Progenitor cell of endocrine pancreas (in vitro differentiated cells): ENCODE measurements at regions not wholly inside any gene's neighbourhood (a gene's known extent, or its start where the extent isn't known, plus 50 kb on each side); places are given as distances from the start of the nearest gene placed in this dataset.

Experiments used
- DNase-seq: peaks from one replicate; pipeline ENCODE4 v3.0.0; 2021; ENCODE audit warnings: low spot score; ENCODE audit not compliant: unreplicated experiment
- H3K27ac Mint-ChIP-seq: 2 replicates; pipeline ENCODE4 v1.8.0; 2021; ENCODE audit warnings: mild to moderate bottlenecking, moderate library complexity, mixed read lengths
- H3K27me3 Mint-ChIP-seq: 2 replicates; pipeline ENCODE4 v1.8.0; 2021; ENCODE audit warnings: mixed read lengths
- H3K36me3 Mint-ChIP-seq: 2 replicates; pipeline ENCODE4 v1.8.0; 2022; ENCODE audit warnings: mixed read lengths; ENCODE audit not compliant: insufficient read depth
- H3K4me1 Mint-ChIP-seq: 2 replicates; pipeline ENCODE4 v1.8.0; 2021; ENCODE audit warnings: low read depth, mixed read lengths
- H3K4me3 Mint-ChIP-seq: 2 replicates; pipeline ENCODE4 v1.8.0; 2021; ENCODE audit warnings: low read depth, mild to moderate bottlenecking, moderate library complexity, mixed read lengths
- H3K9me3 Mint-ChIP-seq: 2 replicates; pipeline ENCODE4 v1.8.0; 2021; ENCODE audit warnings: low read depth, mixed read lengths
- TF ChIP-seq, protein P1 (sequence below): fragments of 200-600 bp; sonication (generic); IDR thresholded peaks from one replicate; pipeline ENCODE4 v1.5.0; 2021; ENCODE audit warnings: antibody characterized with exemption, mild to moderate bottlenecking; ENCODE audit not compliant: unreplicated experiment

DNA sequence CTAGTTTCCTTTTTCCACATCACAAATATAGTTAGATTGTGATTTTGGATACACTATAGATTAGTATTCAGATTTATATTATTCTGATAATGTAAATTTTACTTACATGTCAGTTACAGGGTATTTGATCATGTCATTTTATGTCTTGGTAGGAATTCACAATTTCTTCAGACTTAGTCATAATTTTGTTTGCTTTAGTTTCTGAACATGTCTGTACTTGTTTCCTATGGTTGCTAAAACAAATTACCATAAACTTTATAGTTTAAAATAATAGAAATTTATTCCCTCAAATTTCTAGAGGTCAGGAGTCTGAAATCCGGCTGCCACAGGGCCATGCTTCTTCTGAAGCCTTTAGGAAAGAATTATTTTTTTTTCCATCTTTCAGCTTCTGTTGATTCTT, 1817.2 kb upstream of the CDH9 start:
- DNase-seq = no peak
- TF ChIP-seq, protein P1, sequence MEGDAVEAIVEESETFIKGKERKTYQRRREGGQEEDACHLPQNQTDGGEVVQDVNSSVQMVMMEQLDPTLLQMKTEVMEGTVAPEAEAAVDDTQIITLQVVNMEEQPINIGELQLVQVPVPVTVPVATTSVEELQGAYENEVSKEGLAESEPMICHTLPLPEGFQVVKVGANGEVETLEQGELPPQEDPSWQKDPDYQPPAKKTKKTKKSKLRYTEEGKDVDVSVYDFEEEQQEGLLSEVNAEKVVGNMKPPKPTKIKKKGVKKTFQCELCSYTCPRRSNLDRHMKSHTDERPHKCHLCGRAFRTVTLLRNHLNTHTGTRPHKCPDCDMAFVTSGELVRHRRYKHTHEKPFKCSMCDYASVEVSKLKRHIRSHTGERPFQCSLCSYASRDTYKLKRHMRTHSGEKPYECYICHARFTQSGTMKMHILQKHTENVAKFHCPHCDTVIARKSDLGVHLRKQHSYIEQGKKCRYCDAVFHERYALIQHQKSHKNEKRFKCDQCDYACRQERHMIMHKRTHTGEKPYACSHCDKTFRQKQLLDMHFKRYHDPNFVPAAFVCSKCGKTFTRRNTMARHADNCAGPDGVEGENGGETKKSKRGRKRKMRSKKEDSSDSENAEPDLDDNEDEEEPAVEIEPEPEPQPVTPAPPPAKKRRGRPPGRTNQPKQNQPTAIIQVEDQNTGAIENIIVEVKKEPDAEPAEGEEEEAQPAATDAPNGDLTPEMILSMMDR = no peak
- H3K27ac Mint-ChIP-seq = no peak overlapping the region
- H3K27me3 Mint-ChIP-seq = no peaks in the 10 kb centered on the region
- H3K9me3 Mint-ChIP-seq = peaks cover 15% of the 10 kb centered on the region
- H3K36me3 Mint-ChIP-seq = peaks cover 2% of the 10 kb centered on the region
- no peak overlapping the region for H3K4me3 Mint-ChIP-seq
- peaks cover 11% of the 10 kb centered on the region for H3K4me1 Mint-ChIP-seq

DNA sequence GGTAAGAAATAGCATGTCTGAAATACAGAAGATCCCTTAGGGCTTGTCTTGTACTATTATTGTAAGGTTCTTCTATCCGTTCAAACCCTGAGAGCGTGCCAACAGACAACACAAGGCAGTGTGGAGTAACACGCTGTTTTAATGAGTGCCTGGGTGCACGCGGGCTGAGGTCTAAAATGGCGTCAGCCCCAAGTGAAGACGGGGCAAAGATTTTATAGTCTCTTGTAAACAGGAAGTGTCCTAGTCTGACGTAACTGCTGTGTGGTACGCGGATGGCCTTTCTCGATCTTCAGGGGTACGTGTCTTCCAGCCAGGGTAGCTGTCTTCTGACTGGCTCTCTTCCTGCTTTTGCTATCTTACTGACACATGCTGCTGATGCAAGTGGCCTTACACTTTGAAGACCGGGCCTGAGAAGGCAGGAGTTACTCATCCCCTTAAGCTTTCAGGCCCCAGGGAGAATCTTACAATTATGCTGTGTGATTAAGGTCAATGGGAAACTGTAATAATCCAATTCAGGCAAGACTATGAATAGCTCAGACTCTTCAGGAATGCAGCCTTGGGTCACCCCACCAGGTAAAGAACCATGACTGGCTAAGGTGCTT, 1812.0 kb upstream of the CDH9 start:
- H3K9me3 Mint-ChIP-seq = peaks cover 21% of the 10 kb centered on the region
- no peaks in the 10 kb centered on the region for H3K4me1 Mint-ChIP-seq
- TF ChIP-seq, protein P1 = no peak
- no peaks in the 10 kb centered on the region for H3K27me3 Mint-ChIP-seq
- no peaks in the 10 kb centered on the region for H3K36me3 Mint-ChIP-seq
- DNase-seq = no peak
- H3K4me3 Mint-ChIP-seq = no peak overlapping the region
- H3K27ac Mint-ChIP-seq = no peak overlapping the region

DNA sequence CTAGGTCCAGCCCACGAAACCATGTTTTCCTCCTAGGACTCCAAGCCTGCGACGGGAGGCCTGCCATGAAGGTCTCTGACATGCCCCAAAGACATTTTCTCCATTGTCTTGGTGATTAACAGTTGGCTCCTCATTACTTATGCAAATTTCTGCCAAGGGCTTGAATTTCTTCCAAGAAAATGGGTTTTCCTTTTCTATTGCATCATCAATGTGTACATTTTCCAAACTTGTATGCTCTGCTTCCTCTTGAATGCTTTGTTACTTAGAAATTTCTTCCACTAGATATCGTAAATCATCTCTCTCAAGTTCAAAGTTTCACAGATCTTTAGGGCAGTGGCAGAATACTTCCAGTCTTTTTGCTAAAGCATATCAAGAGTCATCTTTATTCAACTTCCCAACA, 1792.7 kb upstream of the CDH9 start:
- no peaks in the 10 kb centered on the region for H3K36me3 Mint-ChIP-seq
- H3K4me1 Mint-ChIP-seq = no peaks in the 10 kb centered on the region
- no peak for DNase-seq
- no peak overlapping the region for H3K27ac Mint-ChIP-seq
- TF ChIP-seq, protein P1 = no peak
- H3K4me3 Mint-ChIP-seq = no peak overlapping the region
- peaks cover 9% of the 10 kb centered on the region for H3K9me3 Mint-ChIP-seq
- no peaks in the 10 kb centered on the region for H3K27me3 Mint-ChIP-seq

DNA sequence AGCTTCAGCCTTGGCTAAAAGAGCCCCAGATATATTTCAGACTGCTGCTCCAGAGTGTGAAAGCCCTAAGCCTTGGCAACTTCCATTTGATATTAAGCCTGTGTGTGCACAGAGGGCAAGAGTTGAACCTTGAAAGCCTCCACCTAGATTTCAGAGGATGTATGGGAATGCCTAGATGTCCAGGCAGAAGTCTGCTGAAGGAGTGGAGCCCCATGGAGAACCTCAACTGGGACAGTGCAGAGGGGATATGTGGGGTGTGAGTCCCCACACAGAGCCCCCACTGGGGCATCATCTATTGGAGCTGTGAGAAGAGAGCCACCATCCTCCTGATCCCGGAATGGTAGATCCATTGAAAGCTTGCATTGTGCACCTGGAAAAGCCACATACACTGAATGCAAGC, 1784.8 kb upstream of the CDH9 start:
- TF ChIP-seq, protein P1 = no peak
- Mint-ChIP-seq H3K9me3 (peaks cover 14% of the 10 kb centered on the region), H3K36me3 (peaks cover 2% of the 10 kb centered on the region)

DNA sequence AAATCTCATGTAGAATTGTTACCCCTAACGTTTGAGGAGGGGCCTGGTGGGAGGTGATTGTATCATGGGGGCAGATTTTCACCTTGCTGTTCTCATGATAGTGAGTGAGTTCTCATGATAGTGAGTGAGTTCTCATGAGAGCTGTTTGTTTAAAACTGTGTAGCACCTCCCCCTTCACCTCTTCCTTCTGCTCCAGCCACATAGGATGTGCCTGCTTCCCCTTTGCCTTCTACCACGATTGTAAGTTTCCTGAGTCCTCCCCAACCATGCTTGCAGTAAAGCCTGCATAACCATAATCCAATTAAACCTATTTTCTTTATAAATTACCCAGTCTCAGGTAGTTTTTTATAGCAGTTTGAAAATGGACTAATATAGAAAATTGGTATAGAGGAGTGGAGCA, 1783.7 kb upstream of the CDH9 start:
- no peak overlapping the region for H3K4me3 Mint-ChIP-seq
- H3K27me3 Mint-ChIP-seq = no peaks in the 10 kb centered on the region
- H3K9me3 Mint-ChIP-seq = peaks cover 14% of the 10 kb centered on the region
- H3K36me3 Mint-ChIP-seq = peaks cover 2% of the 10 kb centered on the region
- TF ChIP-seq, protein P1 = no peak
- H3K27ac Mint-ChIP-seq = no peak overlapping the region
- no peak for DNase-seq
- no peaks in the 10 kb centered on the region for H3K4me1 Mint-ChIP-seq

More for the DNA sequence above, 1784.8 kb upstream of the CDH9 start:
- no peaks in the 10 kb centered on the region for H3K27me3 Mint-ChIP-seq
- no peak overlapping the region for H3K4me3 Mint-ChIP-seq
- H3K4me1 Mint-ChIP-seq = no peaks in the 10 kb centered on the region
- no peak overlapping the region for H3K27ac Mint-ChIP-seq
- DNase-seq = no peak
